ENCODE measurements at regions not wholly inside any gene's neighbourhood (a gene's known extent, or its start where the extent isn't known, plus 50 kb on each side); places are given as distances from the start of the nearest gene placed in this dataset.

GRCh38 chr6:104566411-104566810 lies 293.3 kb downstream of the HACE1 start:
- intact Hi-C loops (cut with DNase I; ENCODE audit: low total_unique reads) = no loop called here
- Histone ChIP-seq H3K27me3 (no peaks in the 10 kb centered on the region), H3K9me3 (peaks cover 0 to 3% (median 0%) of the 10 kb centered on the region in 4 donors), H3K36me3 (no peaks in the 10 kb centered on the region), H3K4me3 (no peak overlapping the region), H3K4me1 (peaks cover 0 to 2% (median 0%) of the 10 kb centered on the region in 4 donors), H3K27ac (no peak overlapping the region)
- no peak for TF ChIP-seq CTCF (IDR thresholded peaks at IDR 0.05)
- 86 to 92% (median 88%) methylated on average over 3 of the region's 3 CpGs for WGBS, 5 donors
- no peak for DNase-seq

- no peaks in the 10 kb centered on the region for H3K9me3 ChIP-seq
- no peaks in the 10 kb centered on the region for H3K36me3 ChIP-seq
- DNase-seq = no peak
- H3K4me3 ChIP-seq = no peak overlapping the region
- TF ChIP-seq CTCF (IDR thresholded peaks at IDR 0.05) (no peak), POLR2AphosphoS5 (IDR thresholded peaks at IDR 0.05) (no peak), POLR2A (IDR thresholded peaks at IDR 0.05) (no peak), EP300 (IDR thresholded peaks at IDR 0.05) (no peak)
- no peaks in the 10 kb centered on the region for H3K27me3 ChIP-seq
- H3K27ac ChIP-seq = no peak overlapping the region
- intact Hi-C loops (cut with DNase I; ENCODE audit: low total_unique reads) = no loop called here
- WGBS, 5 donors = 80 to 87% (median 81%) methylated on average over 3 of the region's 3 CpGs
- H3K4me1 ChIP-seq = peaks cover 0 to 2% (median 0%) of the 10 kb centered on the region in 4 donors
Measured at GRCh38 chr6:104563306-104563705, 296.4 kb downstream of the HACE1 start.

- no peak overlapping the region for H3K4me3 ChIP-seq
- intact Hi-C loops (cut with DNase I; ENCODE audit: low total_unique reads) = no loop called here
- H3K4me1 ChIP-seq = no peaks in the 10 kb centered on the region
- TF ChIP-seq EP300 (IDR thresholded peaks at IDR 0.05) (no peak), CTCF (IDR thresholded peaks at IDR 0.05) (no peak)
- H3K27me3 ChIP-seq = no peaks in the 10 kb centered on the region
- H3K9me3 ChIP-seq = no peaks in the 10 kb centered on the region
- no peak overlapping the region for H3K27ac ChIP-seq
- WGBS, 5 donors = 70 to 83% (median 75%) methylated on average over 3 of the region's 3 CpGs
- DNase-seq = no peak
- H3K36me3 ChIP-seq = no peaks in the 10 kb centered on the region
Measured at GRCh38 chr6:104559435-104560202, 300.1 kb downstream of the HACE1 start.

GRCh38 chr6:104558746-104559145 lies 301.0 kb downstream of the HACE1 start:
- intact Hi-C loops (cut with DNase I; ENCODE audit: low total_unique reads) = no loop called here
- H3K9me3 ChIP-seq = no peaks in the 10 kb centered on the region
- H3K4me3 ChIP-seq = no peak overlapping the region
- 73 to 86% (median 75%) methylated on average over 3 of the region's 3 CpGs for WGBS, 5 donors
- TF ChIP-seq POLR2AphosphoS5 (IDR thresholded peaks at IDR 0.05) (no peak), CTCF (IDR thresholded peaks at IDR 0.05) (no peak), EP300 (IDR thresholded peaks at IDR 0.05) (no peak), POLR2A (IDR thresholded peaks at IDR 0.05) (no peak)
- H3K27ac ChIP-seq = no peak overlapping the region
- H3K36me3 ChIP-seq = no peaks in the 10 kb centered on the region
- no peaks in the 10 kb centered on the region for H3K27me3 ChIP-seq
- H3K4me1 ChIP-seq = no peaks in the 10 kb centered on the region
- no peak for DNase-seq
